ENCODE measurements at regions not wholly inside any gene's neighbourhood (a gene's known extent, or its start where the extent isn't known, plus 50 kb on each side); places are given as distances from the start of the nearest gene placed in this dataset.

GRCh38 chr4:38535717-38536116 is 128.3 kb upstream of the KLF3 start:
- no peak overlapping the region for H4K8ac ChIP-seq (ENCODE audit: low read depth in 2 of 2, low read length in 2 of 2)
- H3K4me1 ChIP-seq (ENCODE audit: control insufficient read depth, insufficient read depth, low read length), result no peaks in the 10 kb centered on the region
- no peak overlapping the region for H2AFZ ChIP-seq (replicated peaks; ENCODE audit: low read length, poor library complexity)
- no peak for ATAC-seq (ENCODE audit: low read depth)
- H3K14ac ChIP-seq (replicated peaks; ENCODE audit: low read depth, low read length), result no peak overlapping the region
- H3K4ac ChIP-seq (ENCODE audit: low read depth, low read length), result no peak overlapping the region
- no peaks in the 10 kb centered on the region for H3K36me3 ChIP-seq (ENCODE audit: control insufficient read depth, insufficient read depth, low read length)
- H3K27me3 ChIP-seq (ENCODE audit: control insufficient read depth, insufficient read depth, low read length), result peaks cover 13% of the 10 kb centered on the region
- TF ChIP-seq BHLHE40 (IDR thresholded peaks at IDR 0.05; ENCODE audit: low read depth, low read length) (no peak), CEBPB (IDR thresholded peaks at IDR 0.05; ENCODE audit: low read depth, low read length) (no peak), RCOR1 (IDR thresholded peaks at IDR 0.05; ENCODE audit: insufficient replicate concordance, low read length) (no peak), RAD21 (IDR thresholded peaks at IDR 0.05; ENCODE audit: low read length) (no peak), CHD1 (IDR thresholded peaks at IDR 0.05; ENCODE audit: low read depth, low read length) (no peak), POLR2A (IDR thresholded peaks at IDR 0.05; ENCODE audit: low read depth, low read length) (no peak), NFE2L2 (IDR thresholded peaks at IDR 0.05; ENCODE audit: low read depth, low read length) (no peak), MXI1 (IDR thresholded peaks at IDR 0.05; ENCODE audit: borderline replicate concordance, low read depth, low read length) (no peak)
- TF ChIP-seq, protein P1, sequence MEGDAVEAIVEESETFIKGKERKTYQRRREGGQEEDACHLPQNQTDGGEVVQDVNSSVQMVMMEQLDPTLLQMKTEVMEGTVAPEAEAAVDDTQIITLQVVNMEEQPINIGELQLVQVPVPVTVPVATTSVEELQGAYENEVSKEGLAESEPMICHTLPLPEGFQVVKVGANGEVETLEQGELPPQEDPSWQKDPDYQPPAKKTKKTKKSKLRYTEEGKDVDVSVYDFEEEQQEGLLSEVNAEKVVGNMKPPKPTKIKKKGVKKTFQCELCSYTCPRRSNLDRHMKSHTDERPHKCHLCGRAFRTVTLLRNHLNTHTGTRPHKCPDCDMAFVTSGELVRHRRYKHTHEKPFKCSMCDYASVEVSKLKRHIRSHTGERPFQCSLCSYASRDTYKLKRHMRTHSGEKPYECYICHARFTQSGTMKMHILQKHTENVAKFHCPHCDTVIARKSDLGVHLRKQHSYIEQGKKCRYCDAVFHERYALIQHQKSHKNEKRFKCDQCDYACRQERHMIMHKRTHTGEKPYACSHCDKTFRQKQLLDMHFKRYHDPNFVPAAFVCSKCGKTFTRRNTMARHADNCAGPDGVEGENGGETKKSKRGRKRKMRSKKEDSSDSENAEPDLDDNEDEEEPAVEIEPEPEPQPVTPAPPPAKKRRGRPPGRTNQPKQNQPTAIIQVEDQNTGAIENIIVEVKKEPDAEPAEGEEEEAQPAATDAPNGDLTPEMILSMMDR (conservative IDR thresholded peaks at IDR 0.05; ENCODE audit: low read depth, low read length), result no peak
- TF ChIP-seq, protein P2, sequence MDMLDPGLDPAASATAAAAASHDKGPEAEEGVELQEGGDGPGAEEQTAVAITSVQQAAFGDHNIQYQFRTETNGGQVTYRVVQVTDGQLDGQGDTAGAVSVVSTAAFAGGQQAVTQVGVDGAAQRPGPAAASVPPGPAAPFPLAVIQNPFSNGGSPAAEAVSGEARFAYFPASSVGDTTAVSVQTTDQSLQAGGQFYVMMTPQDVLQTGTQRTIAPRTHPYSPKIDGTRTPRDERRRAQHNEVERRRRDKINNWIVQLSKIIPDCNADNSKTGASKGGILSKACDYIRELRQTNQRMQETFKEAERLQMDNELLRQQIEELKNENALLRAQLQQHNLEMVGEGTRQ (IDR thresholded peaks at IDR 0.05; ENCODE audit: low read depth, low read length), result no peak
- no peak overlapping the region for H3K4me3 ChIP-seq (ENCODE audit: insufficient read depth, low read depth, low read length)
- 90% methylated on average over 2 of the region's 5 CpGs; no CpG with 5 or more reads in 1 of the 2 experiments for WGBS, 2 experiments (ENCODE audit: extremely low coverage in 2 of 2, insufficient read length in 1 of 2)
- DNase-seq, result no peak
- no peak overlapping the region for H4K5ac ChIP-seq (ENCODE audit: low read depth, low read length)
- H3K27ac ChIP-seq (ENCODE audit: insufficient read depth, low read length), result no peak overlapping the region
- no TSS peak for BruUV-seq (replicated peaks)
- H2BK15ac ChIP-seq (ENCODE audit: low read depth, low read length), result no peak overlapping the region
- ChIA-PET POLR2A (ENCODE audit: unreplicated experiment) (no interaction called here), CTCF (no interaction called here)
- no peak overlapping the region for H3K56ac ChIP-seq (ENCODE audit: extremely low read depth, insufficient read depth, low read length)
- H3K18ac ChIP-seq (ENCODE audit: low read depth, low read length), result no peak overlapping the region
- no peak overlapping the region for H2BK20ac ChIP-seq (ENCODE audit: low read depth, low read length)
- H3K4me2 ChIP-seq (ENCODE audit: low read depth, low read length), result no peak overlapping the region
- H3K79me1 ChIP-seq (ENCODE audit: low read depth in 1 of 2, low read length in 2 of 2), result no peaks in the 10 kb centered on the region
- H2AK9ac ChIP-seq (replicated peaks; ENCODE audit: low read depth, low read length, poor library complexity), result no peak overlapping the region
- no peaks in the 10 kb centered on the region for H3K9me3 ChIP-seq (ENCODE audit: control insufficient read depth, insufficient read depth, low read length)
- H3K9me1 ChIP-seq (ENCODE audit: insufficient read depth, low read length), result no peaks in the 10 kb centered on the region
- no peak overlapping the region for H3K9ac ChIP-seq (ENCODE audit: low read depth, low read length)
- dilution Hi-C loops (cut with HindIII; ENCODE audit: low sequenced_read_pairs, unreplicated experiment) (no loop called here), in situ Hi-C loops (cut with MboI; ENCODE audit: low sequenced_read_pairs) (no loop called here), intact Hi-C loops (cut with micrococcal nuclease) (no loop called here)
- no peak overlapping the region for H3K23ac ChIP-seq (ENCODE audit: low read depth, low read length)
- no peak overlapping the region for H2AK5ac ChIP-seq (ENCODE audit: low read depth, low read length)
- no peak overlapping the region for H2BK120ac ChIP-seq (ENCODE audit: low read depth, low read length)
- H4K91ac ChIP-seq (ENCODE audit: insufficient read depth, low read depth, low read length), result no peak overlapping the region
- no peaks in the 10 kb centered on the region for H4K20me1 ChIP-seq (ENCODE audit: insufficient read depth, low read length)
- no peak overlapping the region for H2BK5ac ChIP-seq (ENCODE audit: low read depth, low read length, poor library complexity, severe bottlenecking)

All from IMR-90 (cell line).